ENCODE measurements at regions not wholly inside any gene's neighbourhood (a gene's known extent, or its start where the extent isn't known, plus 50 kb on each side); places are given as distances from the start of the nearest gene placed in this dataset.

- Histone ChIP-seq H3K4me1 (replicated peaks; ENCODE audit: insufficient read depth) (no peaks in the 10 kb centered on the region), H3K9me3 (ENCODE audit: insufficient read depth, low read depth) (peaks cover 6% of the 10 kb centered on the region; the same call in 1 of the 2 replicates), H3K4me3 (no peak overlapping the region), H2AFZ (no peak overlapping the region), H3K27ac (no peak overlapping the region), H3K36me3 (ENCODE audit: low read depth) (no peaks in the 10 kb centered on the region), H3F3A (ENCODE audit: insufficient read depth, low read depth) (0 out of 2 replicates have a peak, but pooled peaks cover 5% of the 10 kb centered on the region), H3K79me2 (ENCODE audit: low read depth) (no peaks in the 10 kb centered on the region), H3K4me2 (no peak overlapping the region), H3K27me3 (ENCODE audit: insufficient read depth, low read depth) (no peaks in the 10 kb centered on the region), H4K20me1 (ENCODE audit: insufficient read depth) (no peaks in the 10 kb centered on the region), H3K9me2 (ENCODE audit: insufficient read depth) (no peaks in the 10 kb centered on the region)
- TF ChIP-seq, protein P1, sequence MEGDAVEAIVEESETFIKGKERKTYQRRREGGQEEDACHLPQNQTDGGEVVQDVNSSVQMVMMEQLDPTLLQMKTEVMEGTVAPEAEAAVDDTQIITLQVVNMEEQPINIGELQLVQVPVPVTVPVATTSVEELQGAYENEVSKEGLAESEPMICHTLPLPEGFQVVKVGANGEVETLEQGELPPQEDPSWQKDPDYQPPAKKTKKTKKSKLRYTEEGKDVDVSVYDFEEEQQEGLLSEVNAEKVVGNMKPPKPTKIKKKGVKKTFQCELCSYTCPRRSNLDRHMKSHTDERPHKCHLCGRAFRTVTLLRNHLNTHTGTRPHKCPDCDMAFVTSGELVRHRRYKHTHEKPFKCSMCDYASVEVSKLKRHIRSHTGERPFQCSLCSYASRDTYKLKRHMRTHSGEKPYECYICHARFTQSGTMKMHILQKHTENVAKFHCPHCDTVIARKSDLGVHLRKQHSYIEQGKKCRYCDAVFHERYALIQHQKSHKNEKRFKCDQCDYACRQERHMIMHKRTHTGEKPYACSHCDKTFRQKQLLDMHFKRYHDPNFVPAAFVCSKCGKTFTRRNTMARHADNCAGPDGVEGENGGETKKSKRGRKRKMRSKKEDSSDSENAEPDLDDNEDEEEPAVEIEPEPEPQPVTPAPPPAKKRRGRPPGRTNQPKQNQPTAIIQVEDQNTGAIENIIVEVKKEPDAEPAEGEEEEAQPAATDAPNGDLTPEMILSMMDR (conservative IDR thresholded peaks at IDR 0.05) = no peak
- no peak for TF ChIP-seq EZH2 (IDR thresholded peaks at IDR 0.05; ENCODE audit: low read depth)
- no peak for DNase-seq
- CTCF ChIA-PET = no interaction called here
- BruUV-seq (replicated peaks) = no TSS peak
- POLR2A ChIA-PET (ENCODE audit: unreplicated experiment) = no interaction called here
- intact Hi-C loops (cut with micrococcal nuclease; ENCODE audit: unreplicated experiment) = no loop called here
Observed at GRCh38 chr5:91232523-91232922, 150.6 kb downstream of the ARRDC3 start.

DNA sequence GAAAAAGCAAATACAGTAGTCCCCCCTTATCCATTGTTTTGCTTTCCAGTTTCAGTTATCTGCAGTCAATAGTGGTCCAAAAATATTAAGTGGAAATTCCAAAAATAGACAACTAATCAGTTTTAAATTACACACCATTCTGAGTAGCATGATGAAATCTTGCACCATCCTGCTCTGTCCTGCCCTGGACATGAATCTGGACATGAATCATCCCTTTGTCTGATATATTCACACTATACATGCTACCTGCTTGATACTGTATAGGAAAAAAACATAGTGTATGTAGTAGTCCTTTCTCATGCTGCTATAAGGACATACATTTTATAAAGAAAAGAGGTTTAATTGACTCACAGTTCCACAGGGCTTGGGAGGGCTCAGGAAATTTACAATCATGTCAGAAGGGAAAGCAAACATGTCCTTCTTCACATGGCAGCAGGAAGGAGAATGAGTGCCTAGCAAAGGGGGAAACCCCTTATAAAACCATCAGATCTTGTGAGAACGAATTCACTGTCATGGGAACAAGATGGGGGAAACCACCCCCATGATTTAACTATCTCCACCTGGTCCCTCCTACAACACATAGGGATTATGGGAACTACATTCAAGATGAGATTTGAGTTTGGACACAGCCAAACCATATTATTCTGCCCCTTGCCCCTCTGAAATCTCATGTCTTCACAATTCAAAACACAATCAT is 153.9 kb downstream of the ARRDC3 start:
- POLR2A ChIA-PET (ENCODE audit: unreplicated experiment) = no interaction called here
- Histone ChIP-seq H3K9me2 (ENCODE audit: insufficient read depth) (no peaks in the 10 kb centered on the region), H3F3A (ENCODE audit: insufficient read depth, low read depth) (0 out of 2 replicates have a peak, but pooled peaks cover 5% of the 10 kb centered on the region), H4K20me1 (ENCODE audit: insufficient read depth) (no peaks in the 10 kb centered on the region), H3K4me3 (no peak overlapping the region), H3K36me3 (ENCODE audit: low read depth) (no peaks in the 10 kb centered on the region), H3K27ac (no peak overlapping the region), H3K4me1 (replicated peaks; ENCODE audit: insufficient read depth) (no peaks in the 10 kb centered on the region), H2AFZ (no peak overlapping the region), H3K4me2 (no peak overlapping the region), H3K79me2 (ENCODE audit: low read depth) (no peaks in the 10 kb centered on the region), H3K9me3 (ENCODE audit: insufficient read depth, low read depth) (peaks cover 6% of the 10 kb centered on the region; the same call in 1 of the 2 replicates), H3K27me3 (ENCODE audit: insufficient read depth, low read depth) (no peaks in the 10 kb centered on the region)
- TF ChIP-seq, protein P1 (conservative IDR thresholded peaks at IDR 0.05) = no peak
- TF ChIP-seq EZH2 (IDR thresholded peaks at IDR 0.05; ENCODE audit: low read depth) = no peak
- intact Hi-C loops (cut with micrococcal nuclease; ENCODE audit: unreplicated experiment) = loop anchor here (5.0 kb wide), 3 partner anchors 48 to 362 kb away; no protein-coding TSS in a partner anchor
- no peak for DNase-seq
- BruUV-seq (replicated peaks) = no TSS peak
- CTCF ChIA-PET = no interaction called here

DNA sequence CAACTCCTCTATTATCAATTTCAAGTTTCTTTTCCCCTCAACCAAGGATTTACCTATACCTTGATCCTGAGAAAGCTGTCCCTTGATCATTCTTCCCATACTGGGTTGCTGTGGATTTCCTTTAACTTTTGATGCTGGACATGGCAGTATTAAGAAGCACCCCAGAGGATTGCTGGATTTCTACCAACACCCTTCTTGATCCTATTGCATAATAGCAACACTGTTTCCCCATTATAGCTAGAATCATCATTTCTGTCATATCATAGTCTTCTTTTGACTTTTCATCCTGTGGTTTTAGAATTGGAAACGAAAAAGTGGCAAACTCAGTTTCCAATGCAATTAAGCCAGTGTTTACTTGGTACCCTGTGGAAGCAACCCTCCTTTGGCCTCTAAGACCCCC is 154.9 kb downstream of the ARRDC3 start:
- peaks cover 6% of the 10 kb centered on the region; the same call in 1 of the 2 replicates for H3K9me3 ChIP-seq (ENCODE audit: insufficient read depth, low read depth)
- ChIA-PET POLR2A (ENCODE audit: unreplicated experiment) (no interaction called here), CTCF (no interaction called here)
- no peaks in the 10 kb centered on the region for H3K79me2 ChIP-seq (ENCODE audit: low read depth)
- no TSS peak for BruUV-seq (replicated peaks)
- no peaks in the 10 kb centered on the region for H3K9me2 ChIP-seq (ENCODE audit: insufficient read depth)
- TF ChIP-seq EZH2 (IDR thresholded peaks at IDR 0.05; ENCODE audit: low read depth) = no peak
- TF ChIP-seq, protein P1 (conservative IDR thresholded peaks at IDR 0.05) = no peak
- no peak overlapping the region for H3K4me3 ChIP-seq
- H3K4me1 ChIP-seq (replicated peaks; ENCODE audit: insufficient read depth) = no peaks in the 10 kb centered on the region
- intact Hi-C loops (cut with micrococcal nuclease; ENCODE audit: unreplicated experiment) = loop anchor here (5.0 kb wide), 3 partner anchors 49 to 361 kb away; no protein-coding TSS in a partner anchor
- H3K36me3 ChIP-seq (ENCODE audit: low read depth) = no peaks in the 10 kb centered on the region
- no peak overlapping the region for H2AFZ ChIP-seq
- no peaks in the 10 kb centered on the region for H3K27me3 ChIP-seq (ENCODE audit: insufficient read depth, low read depth)
- H4K20me1 ChIP-seq (ENCODE audit: insufficient read depth) = no peaks in the 10 kb centered on the region
- no peak for DNase-seq
- no peak overlapping the region for H3K27ac ChIP-seq
- H3K4me2 ChIP-seq = no peak overlapping the region
- 0 out of 2 replicates have a peak, but pooled peaks cover 5% of the 10 kb centered on the region for H3F3A ChIP-seq (ENCODE audit: insufficient read depth, low read depth)
